ENCODE measurements at regions not wholly inside any gene's neighbourhood (a gene's known extent, or its start where the extent isn't known, plus 50 kb on each side); places are given as distances from the start of the nearest gene placed in this dataset.
A peak's percentile ranks its signal among the peaks of the same experiment; 100 is the strongest.

DNA sequence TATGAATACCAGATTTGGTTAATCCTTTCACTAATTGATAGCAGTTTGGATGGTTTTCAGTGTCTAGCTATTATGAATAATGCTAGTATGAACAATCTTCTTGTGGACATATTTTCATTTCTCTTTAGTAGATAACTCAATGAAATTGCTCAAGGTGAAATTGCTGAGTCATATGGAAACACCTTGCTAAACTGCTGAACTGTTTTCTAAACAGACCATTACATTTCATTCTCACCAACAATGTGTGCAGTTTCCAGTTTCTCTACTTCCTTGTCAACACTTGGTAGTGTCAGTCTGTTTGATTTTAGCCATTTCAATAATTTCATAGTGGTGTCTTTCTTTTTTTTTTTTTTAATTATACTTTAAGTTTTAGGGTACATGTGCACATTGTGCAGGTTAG is 250.0 kb downstream of the HRH4 start:
- no peaks in the 10 kb centered on the region for H3K4me1 ChIP-seq
- no peak overlapping the region for H3K27ac ChIP-seq (replicated peaks)
- TF ChIP-seq, protein P1, sequence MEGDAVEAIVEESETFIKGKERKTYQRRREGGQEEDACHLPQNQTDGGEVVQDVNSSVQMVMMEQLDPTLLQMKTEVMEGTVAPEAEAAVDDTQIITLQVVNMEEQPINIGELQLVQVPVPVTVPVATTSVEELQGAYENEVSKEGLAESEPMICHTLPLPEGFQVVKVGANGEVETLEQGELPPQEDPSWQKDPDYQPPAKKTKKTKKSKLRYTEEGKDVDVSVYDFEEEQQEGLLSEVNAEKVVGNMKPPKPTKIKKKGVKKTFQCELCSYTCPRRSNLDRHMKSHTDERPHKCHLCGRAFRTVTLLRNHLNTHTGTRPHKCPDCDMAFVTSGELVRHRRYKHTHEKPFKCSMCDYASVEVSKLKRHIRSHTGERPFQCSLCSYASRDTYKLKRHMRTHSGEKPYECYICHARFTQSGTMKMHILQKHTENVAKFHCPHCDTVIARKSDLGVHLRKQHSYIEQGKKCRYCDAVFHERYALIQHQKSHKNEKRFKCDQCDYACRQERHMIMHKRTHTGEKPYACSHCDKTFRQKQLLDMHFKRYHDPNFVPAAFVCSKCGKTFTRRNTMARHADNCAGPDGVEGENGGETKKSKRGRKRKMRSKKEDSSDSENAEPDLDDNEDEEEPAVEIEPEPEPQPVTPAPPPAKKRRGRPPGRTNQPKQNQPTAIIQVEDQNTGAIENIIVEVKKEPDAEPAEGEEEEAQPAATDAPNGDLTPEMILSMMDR (IDR thresholded peaks at IDR 0.05; ENCODE audit: borderline replicate concordance): no peak
- H3K36me3 ChIP-seq: no peaks in the 10 kb centered on the region
- intact Hi-C loops (cut with micrococcal nuclease): no loop called here
- no peaks in the 10 kb centered on the region for H3K27me3 ChIP-seq (ENCODE audit: low read depth)
- no peak for DNase-seq
- H3K4me3 ChIP-seq: no peak overlapping the region
- H3K9me3 ChIP-seq (replicated peaks): peaks cover 6% of the 10 kb centered on the region

GRCh38 chr18:24719791-24720190 is 259.4 kb downstream of the HRH4 start:
- no peaks in the 10 kb centered on the region for H3K4me1 ChIP-seq
- TF ChIP-seq, protein P1 (IDR thresholded peaks at IDR 0.05; ENCODE audit: borderline replicate concordance): no peak
- DNase-seq: no peak
- H3K27ac ChIP-seq (replicated peaks): no peak overlapping the region
- no peaks in the 10 kb centered on the region for H3K9me3 ChIP-seq (replicated peaks)
- H3K4me3 ChIP-seq: no peak overlapping the region
- H3K27me3 ChIP-seq (ENCODE audit: low read depth): peaks cover 6% of the 10 kb centered on the region
- intact Hi-C loops (cut with micrococcal nuclease): no loop called here
- H3K36me3 ChIP-seq: no peaks in the 10 kb centered on the region

DNA sequence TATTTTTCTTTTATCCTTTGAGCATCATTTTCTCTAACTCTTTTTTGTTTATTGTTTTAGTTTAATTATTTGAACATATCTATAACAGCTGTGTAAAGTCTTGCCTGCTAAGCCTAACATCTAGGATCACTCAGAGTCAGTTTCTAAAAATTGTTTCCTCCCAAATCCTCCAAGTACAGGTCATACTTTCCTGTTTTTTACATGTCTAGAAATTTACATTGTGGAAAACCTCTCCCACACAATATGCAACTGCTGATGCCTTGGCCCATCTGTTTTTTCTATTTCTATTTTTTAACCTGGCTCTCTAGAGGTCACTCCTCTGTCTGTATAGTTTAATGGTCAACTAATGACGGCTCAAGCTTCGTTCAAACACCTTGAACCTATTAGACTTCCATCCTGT is 261.0 kb downstream of the HRH4 start:
- peaks cover 6% of the 10 kb centered on the region for H3K27me3 ChIP-seq (ENCODE audit: low read depth)
- no peaks in the 10 kb centered on the region for H3K36me3 ChIP-seq
- H3K27ac ChIP-seq (replicated peaks): no peak overlapping the region
- H3K4me3 ChIP-seq: no peak overlapping the region
- no peak for DNase-seq
- H3K9me3 ChIP-seq (replicated peaks): no peaks in the 10 kb centered on the region
- intact Hi-C loops (cut with micrococcal nuclease): no loop called here
- TF ChIP-seq, protein P1 (IDR thresholded peaks at IDR 0.05; ENCODE audit: borderline replicate concordance): no peak
- peaks cover 2% of the 10 kb centered on the region for H3K4me1 ChIP-seq

- Histone ChIP-seq H3K4me3 (no peak overlapping the region), H3K4me1 (peaks cover 5% of the 10 kb centered on the region), H3K27me3 (ENCODE audit: low read depth) (peaks cover 20% of the 10 kb centered on the region), H3K9me3 (replicated peaks) (no peaks in the 10 kb centered on the region), H3K36me3 (no peaks in the 10 kb centered on the region), H3K27ac (replicated peaks) (no peak overlapping the region)
- TF ChIP-seq, protein P1 (IDR thresholded peaks at IDR 0.05; ENCODE audit: borderline replicate concordance): no peak
- DNase-seq: no peak
- intact Hi-C loops (cut with micrococcal nuclease): loop anchor here (2.0 to 5.0 kb wide), 2 partner anchors 125 to 239 kb away; no protein-coding TSS in a partner anchor
Observed at GRCh38 chr18:24725644-24726415, 265.4 kb downstream of the HRH4 start.

GRCh38 chr18:24726727-24727492 is 266.5 kb downstream of the HRH4 start:
- no peak overlapping the region for H3K27ac ChIP-seq (replicated peaks)
- intact Hi-C loops (cut with micrococcal nuclease): loop anchor here (2.0 to 5.0 kb wide), 2 partner anchors 126 to 240 kb away; no protein-coding TSS in a partner anchor
- DNase-seq: peak; percentile 42

More at GRCh38 chr18:24726727-24727492, 266.5 kb downstream of the HRH4 start:
- Histone ChIP-seq H3K9me3 (replicated peaks) (no peaks in the 10 kb centered on the region), H3K36me3 (no peaks in the 10 kb centered on the region), H3K4me1 (peaks cover 5% of the 10 kb centered on the region), H3K4me3 (peak overlapping the region; percentile 41), H3K27me3 (ENCODE audit: low read depth) (peaks cover 24% of the 10 kb centered on the region)
- TF ChIP-seq, protein P1 (IDR thresholded peaks at IDR 0.05; ENCODE audit: borderline replicate concordance): peak; percentile 85

All from left ventricle myocardium inferior (tissue), 1 donor.